Upper lobe of left lung (tissue), 6 donors: ENCODE measurements at regions not wholly inside any gene's neighbourhood (a gene's known extent, or its start where the extent isn't known, plus 50 kb on each side); places are given as distances from the start of the nearest gene placed in this dataset.

Experiments
- ATAC-seq, 2 donors: fragments of 200-7000 bp; cut with Tn5 transposase; one replicate each; pipeline ENCODE4 v1.9.1; 2022; ENCODE audit warnings: mild to moderate bottlenecking in 2 of 2, moderate library complexity in 2 of 2; ENCODE audit not compliant: low FRiP score in 2 of 2
- DNase-seq, 2 donors: peaks; one replicate each; pipeline ENCODE4 v3.0.0-alpha.2; 2019 to 2020
- H3K27ac ChIP-seq, 4 donors: fragments of 200-600 bp; sonication (generic); one replicate each; pipeline ENCODE4 v1.5.1; 2016 to 2019
- H3K27me3 ChIP-seq, 4 donors: fragments of 200-600 bp; sonication (generic); one replicate each; pipeline ENCODE4 v1.5.1; 2017 to 2019
- H3K36me3 ChIP-seq, 4 donors: fragments of 200-600 bp; sonication (generic); one replicate each; pipeline ENCODE4 v1.5.1; 2016 to 2019
- H3K4me1 ChIP-seq, 4 donors: fragments of 200-600 bp; sonication (generic); one replicate each; pipeline ENCODE4 v1.5.1; 2018 to 2019
- H3K4me3 ChIP-seq, 4 donors: fragments of 200-600 bp; sonication (generic); one replicate each; pipeline ENCODE4 v1.5.1; 2017 to 2019; ENCODE audit warnings: mild to moderate bottlenecking in 2 of 4, moderate library complexity in 1 of 4
- H3K9me3 ChIP-seq, 4 donors: fragments of 200-600 bp; sonication (generic); one replicate each; pipeline ENCODE4 v1.5.1; 2018 to 2019
- EP300 ChIP-seq, 4 donors: sonication (generic); formaldehyde crosslinking; IDR thresholded peaks; one replicate each; pipeline ENCODE4 v1.5.1; 2017; ENCODE audit warnings: antibody characterized with exemption in 4 of 4, control low read depth in 2 of 4
- POLR2A ChIP-seq, 4 donors: fragments of 450-650 bp; IDR thresholded peaks; one replicate each; pipeline ENCODE4 v1.5.1; 2016 to 2017; ENCODE audit warnings: antibody characterized with exemption in 4 of 4, mild to moderate bottlenecking in 2 of 4
- POLR2AphosphoS5 ChIP-seq, 2 donors: sonication (generic); formaldehyde crosslinking; IDR thresholded peaks; one replicate each; pipeline ENCODE4 v1.5.1; 2017; ENCODE audit warnings: antibody characterized with exemption in 2 of 2
- WGBS, 2 donors: methylation state at CpG; one replicate each; pipeline ENCODE4 v1.1.5; 2017 to 2018; 5-methylcytosine and 5-hydroxymethylcytosine counted together
- TF ChIP-seq, protein P1 (sequence below), 6 experiments: fragments of 450-650 bp in 4 of 6; fragments of 200-600 bp in 2 of 6; sonication (generic) in 2 of 6; IDR thresholded peaks; one replicate each; pipeline ENCODE4 v1.5.1; 2016 to 2019; ENCODE audit warnings: antibody characterized with exemption in 6 of 6
- donor health status: DM: no; HTN: no; CAD: no; lungs with moderate emphysema.
- donor health status: DM: no; HTN: yes; CAD: no; lungs with severe emphysema.

DNA sequence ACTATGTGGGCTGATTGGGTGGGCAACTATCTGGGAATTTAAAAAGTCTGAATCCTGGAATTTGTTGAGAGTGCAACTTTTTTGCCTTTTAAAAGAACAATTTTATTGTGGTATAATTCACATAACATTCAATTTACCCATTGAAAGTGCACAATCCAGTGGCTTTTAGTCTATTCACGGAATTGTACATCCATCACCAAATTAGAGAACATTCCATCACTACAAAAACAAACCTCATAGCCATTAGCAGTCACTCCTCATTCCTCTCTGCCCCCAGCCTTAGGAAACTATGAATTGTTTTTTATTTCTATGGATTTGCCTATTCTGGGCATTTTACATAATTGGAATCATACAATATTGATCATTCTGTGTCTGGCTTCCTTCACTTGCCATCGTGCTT lies 101.8 kb upstream of the ALDH1A3 start:
- Histone ChIP-seq H3K27me3 (no peaks in the 10 kb centered on the region), H3K9me3 (no peaks in the 10 kb centered on the region), H3K4me1 (peaks cover 0 to 5% (median 0%) of the 10 kb centered on the region in 4 donors), H3K4me3 (no peak overlapping the region), H3K36me3 (no peaks in the 10 kb centered on the region), H3K27ac (no peak overlapping the region)
- no peak for TF ChIP-seq POLR2A (IDR thresholded peaks at IDR 0.05)
- TF ChIP-seq, protein P1, sequence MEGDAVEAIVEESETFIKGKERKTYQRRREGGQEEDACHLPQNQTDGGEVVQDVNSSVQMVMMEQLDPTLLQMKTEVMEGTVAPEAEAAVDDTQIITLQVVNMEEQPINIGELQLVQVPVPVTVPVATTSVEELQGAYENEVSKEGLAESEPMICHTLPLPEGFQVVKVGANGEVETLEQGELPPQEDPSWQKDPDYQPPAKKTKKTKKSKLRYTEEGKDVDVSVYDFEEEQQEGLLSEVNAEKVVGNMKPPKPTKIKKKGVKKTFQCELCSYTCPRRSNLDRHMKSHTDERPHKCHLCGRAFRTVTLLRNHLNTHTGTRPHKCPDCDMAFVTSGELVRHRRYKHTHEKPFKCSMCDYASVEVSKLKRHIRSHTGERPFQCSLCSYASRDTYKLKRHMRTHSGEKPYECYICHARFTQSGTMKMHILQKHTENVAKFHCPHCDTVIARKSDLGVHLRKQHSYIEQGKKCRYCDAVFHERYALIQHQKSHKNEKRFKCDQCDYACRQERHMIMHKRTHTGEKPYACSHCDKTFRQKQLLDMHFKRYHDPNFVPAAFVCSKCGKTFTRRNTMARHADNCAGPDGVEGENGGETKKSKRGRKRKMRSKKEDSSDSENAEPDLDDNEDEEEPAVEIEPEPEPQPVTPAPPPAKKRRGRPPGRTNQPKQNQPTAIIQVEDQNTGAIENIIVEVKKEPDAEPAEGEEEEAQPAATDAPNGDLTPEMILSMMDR (IDR thresholded peaks at IDR 0.05), result no peak
- no peak for TF ChIP-seq EP300 (IDR thresholded peaks at IDR 0.05)
- TF ChIP-seq POLR2AphosphoS5 (IDR thresholded peaks at IDR 0.05), result no peak
- 72 to 86% methylated on average over 2 of the region's 2 CpGs for WGBS, 2 donors
- DNase-seq (no peak), ATAC-seq (no peak)

DNA sequence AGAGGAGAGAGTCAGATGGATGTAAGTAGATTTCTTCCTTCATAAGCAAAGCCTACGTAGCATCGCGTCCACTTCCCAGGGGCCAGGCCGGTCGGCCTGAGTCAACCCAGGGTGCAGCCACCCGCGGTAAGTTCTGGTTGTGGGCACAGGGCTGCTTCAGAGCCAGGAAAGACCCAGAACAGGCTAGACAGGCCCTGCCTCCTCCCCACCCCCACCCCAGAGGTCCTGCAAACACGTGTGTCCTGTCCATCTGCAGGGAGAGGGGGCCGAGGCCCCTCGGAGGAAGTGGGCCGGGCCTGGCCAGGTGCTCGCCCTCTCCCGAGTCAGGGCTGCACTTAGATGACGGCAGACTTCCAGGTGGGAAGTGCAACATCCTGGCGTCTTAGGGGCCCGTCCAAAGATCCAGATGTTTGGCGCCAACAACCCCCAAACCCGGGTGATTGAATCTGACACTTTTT lies 100.8 kb upstream of the ALDH1A3 start:
- Histone ChIP-seq H3K9me3 (no peaks in the 10 kb centered on the region), H3K36me3 (no peaks in the 10 kb centered on the region), H3K27me3 (no peaks in the 10 kb centered on the region), H3K27ac (no peak overlapping the region), H3K4me1 (no peaks in the 10 kb centered on the region), H3K4me3 (no peak overlapping the region)
- peak in 1 of 2 donors; percentile 2 for DNase-seq
- no peak for TF ChIP-seq POLR2A (IDR thresholded peaks at IDR 0.05)
- no peak for TF ChIP-seq POLR2AphosphoS5 (IDR thresholded peaks at IDR 0.05)
- no peak for TF ChIP-seq EP300 (IDR thresholded peaks at IDR 0.05)
- no peak for ATAC-seq
- WGBS, 2 donors, result 53 to 67% methylated on average over 16 to 18 of the region's 18 CpGs

DNA sequence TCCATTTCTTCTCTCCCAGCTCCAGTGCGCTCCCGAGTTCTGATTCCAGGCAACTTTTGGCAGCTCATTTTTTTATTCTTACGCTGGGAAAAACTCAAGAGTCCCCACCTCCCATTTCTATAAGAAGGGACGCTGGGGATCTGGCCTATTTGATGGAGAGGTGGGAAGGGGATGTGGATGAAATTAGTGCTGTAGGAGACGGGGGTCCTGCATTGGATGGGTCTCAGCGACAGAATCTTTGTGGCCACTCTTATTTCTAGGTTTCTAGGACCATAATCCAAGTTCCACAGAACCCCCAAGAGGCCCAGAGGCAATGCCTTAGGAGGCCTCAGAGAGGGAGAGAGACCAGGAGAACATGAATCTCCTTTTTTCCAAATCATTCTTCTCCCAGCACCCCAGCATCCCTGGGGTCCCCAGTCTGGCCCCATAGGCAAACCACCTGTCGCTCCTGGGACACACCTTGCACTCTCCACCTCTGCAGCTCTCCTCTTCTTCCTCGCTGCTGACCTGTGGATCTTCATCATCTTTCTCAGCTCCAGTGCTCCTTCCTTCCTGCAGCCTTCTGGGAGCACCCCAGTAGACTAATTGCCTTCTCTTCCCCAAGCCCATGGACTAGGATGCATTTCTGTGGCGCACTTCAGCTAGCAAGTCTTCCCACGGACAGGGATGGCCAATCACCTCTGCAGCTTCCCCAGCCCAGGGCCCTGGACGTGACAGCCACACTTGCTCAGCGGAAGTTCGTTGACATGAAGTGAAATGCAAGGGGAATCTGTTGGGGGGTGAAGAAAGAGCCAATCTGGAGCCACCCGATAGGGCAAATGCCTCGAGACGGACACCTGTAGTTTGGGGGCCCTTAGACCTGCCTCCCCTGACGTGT lies 100.1 kb upstream of the ALDH1A3 start:
- no peak for TF ChIP-seq POLR2A (IDR thresholded peaks at IDR 0.05)
- no peak for TF ChIP-seq POLR2AphosphoS5 (IDR thresholded peaks at IDR 0.05)
- no peak for TF ChIP-seq EP300 (IDR thresholded peaks at IDR 0.05)
- TF ChIP-seq, protein P1 (IDR thresholded peaks at IDR 0.05), result no peak
- H3K4me3 ChIP-seq, result no peak overlapping the region
- DNase-seq (peak in 1 of 2 donors; percentile 6), ATAC-seq (no peak)
- no peaks in the 10 kb centered on the region for H3K4me1 ChIP-seq
- H3K27me3 ChIP-seq, result no peaks in the 10 kb centered on the region
- no peaks in the 10 kb centered on the region for H3K36me3 ChIP-seq
- H3K9me3 ChIP-seq, result no peaks in the 10 kb centered on the region
- 81 to 85% methylated on average over 17 of the region's 17 CpGs for WGBS, 2 donors
- no peak overlapping the region for H3K27ac ChIP-seq

DNA sequence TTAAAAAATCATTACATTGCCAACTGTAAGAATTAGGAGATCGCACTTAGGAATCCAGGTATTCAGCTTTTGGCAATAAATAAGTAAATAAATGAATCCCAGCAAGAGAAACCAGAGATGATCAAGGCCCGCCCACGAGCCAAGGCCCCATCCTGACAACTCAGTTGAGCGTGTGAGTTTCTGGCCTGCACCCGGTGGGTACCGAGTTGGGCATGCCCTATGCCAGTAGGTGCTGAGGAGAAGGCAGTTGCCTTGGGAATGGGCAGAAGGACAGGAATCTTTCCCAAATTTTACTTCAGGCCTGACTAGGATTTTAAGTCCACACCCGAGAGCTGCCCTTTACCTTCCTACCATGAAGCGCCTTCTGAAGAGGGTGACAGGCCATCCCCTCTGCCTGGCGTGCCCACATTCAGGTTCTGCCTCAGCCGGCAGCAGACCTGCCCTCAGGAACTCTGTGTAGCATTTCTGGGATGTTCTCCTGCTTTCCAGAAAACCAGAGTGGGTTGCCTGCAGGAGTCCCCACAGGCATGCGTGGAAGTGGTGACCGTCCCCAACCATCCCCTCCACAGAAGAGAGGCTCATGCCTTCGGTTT lies 99.3 kb upstream of the ALDH1A3 start:
- TF ChIP-seq POLR2A (IDR thresholded peaks at IDR 0.05) (no peak), EP300 (IDR thresholded peaks at IDR 0.05) (no peak), POLR2AphosphoS5 (IDR thresholded peaks at IDR 0.05) (no peak)
- TF ChIP-seq, protein P1 (IDR thresholded peaks at IDR 0.05), result no peak
- Histone ChIP-seq H3K4me3 (no peak overlapping the region), H3K27me3 (no peaks in the 10 kb centered on the region), H3K9me3 (no peaks in the 10 kb centered on the region), H3K36me3 (no peaks in the 10 kb centered on the region), H3K27ac (no peak overlapping the region), H3K4me1 (no peaks in the 10 kb centered on the region)
- WGBS, 2 donors, result 91 to 93% methylated on average over 13 of the region's 13 CpGs
- no peak for ATAC-seq
- DNase-seq, result peak in 1 of 2 donors; percentile 9
